Loucy (cell line): ENCODE measurements at regions not wholly inside any gene's neighbourhood (a gene's known extent, or its start where the extent isn't known, plus 50 kb on each side); places are given as distances from the start of the nearest gene placed in this dataset.

Experiments used
- H2AFZ ChIP-seq: fragments of 200-600 bp; sonication (generic); 2 replicates; pipeline ENCODE4 v1.6.0; 2016; ENCODE audit warnings: antibody characterized with exemption, mild to moderate bottlenecking, low read length, moderate library complexity
- H3F3A ChIP-seq: fragments of 200-600 bp; 2 replicates; pipeline ENCODE4 v1.6.0; 2016; ENCODE audit warnings: antibody characterized with exemption, low read depth, mild to moderate bottlenecking
- H3K27me3 ChIP-seq: fragments of 200-600 bp; sonication (generic); 2 replicates; pipeline ENCODE4 v1.6.1; 2014; ENCODE audit warnings: low read length, mild to moderate bottlenecking; ENCODE audit not compliant: insufficient read depth, poor library complexity, severe bottlenecking
- H3K36me3 ChIP-seq: fragments of 200-600 bp; sonication (generic); 2 replicates; pipeline ENCODE4 v1.6.1; 2016; ENCODE audit warnings: low read length; ENCODE audit not compliant: insufficient read depth
- H3K4me1 ChIP-seq: fragments of 200-600 bp; sonication (generic); 2 replicates; pipeline ENCODE4 v1.5.1; 2014; ENCODE audit warnings: low read length, mild to moderate bottlenecking; ENCODE audit not compliant: insufficient read depth, poor library complexity, severe bottlenecking
- H3K4me2 ChIP-seq: fragments of 200-600 bp; sonication (generic); 2 replicates; pipeline ENCODE4 v1.6.0; 2014; ENCODE audit warnings: antibody characterized with exemption, low read length, low read depth, mild to moderate bottlenecking; ENCODE audit not compliant: poor library complexity, severe bottlenecking
- H3K4me3 ChIP-seq: fragments of 200-600 bp; sonication (generic); 2 replicates; pipeline ENCODE4 v1.5.1; 2014; ENCODE audit warnings: low read length, mild to moderate bottlenecking, mixed read lengths; ENCODE audit not compliant: poor library complexity, severe bottlenecking
- H3K79me2 ChIP-seq: fragments of 200-600 bp; sonication (generic); 2 replicates; pipeline ENCODE4 v1.6.1; 2014; ENCODE audit warnings: low read length; ENCODE audit not compliant: insufficient read depth
- H3K9ac ChIP-seq: fragments of 200-600 bp; sonication (generic); 2 replicates; pipeline ENCODE4 v1.6.0; 2014; ENCODE audit warnings: mild to moderate bottlenecking, low read depth, low read length, moderate library complexity; ENCODE audit not compliant: poor library complexity, severe bottlenecking
- H3K9me2 ChIP-seq: fragments of 200-600 bp; sonication (generic); replicated peaks from 2 replicates; pipeline ENCODE4 v1.6.1; 2016; ENCODE audit warnings: low read depth, low read length, mixed read lengths
- H3K9me3 ChIP-seq: fragments of 200-600 bp; sonication (generic); 2 replicates; pipeline ENCODE4 v1.6.1; 2014; ENCODE audit warnings: mild to moderate bottlenecking, antibody characterized with exemption, low read length, low read depth; ENCODE audit not compliant: insufficient read depth
- H4K20me1 ChIP-seq: fragments of 200-600 bp; sonication (generic); 2 replicates; pipeline ENCODE4 v1.6.0; 2014; ENCODE audit warnings: antibody characterized with exemption, low read length, mild to moderate bottlenecking; ENCODE audit not compliant: insufficient read depth, poor library complexity, severe bottlenecking
- EZH2phosphoT487 ChIP-seq: fragments of 200-600 bp; IDR thresholded peaks from 2 replicates; pipeline ENCODE4 v1.6.1; 2018; ENCODE audit warnings: antibody characterized with exemption, mild to moderate bottlenecking, moderate library complexity, borderline replicate concordance
- TF ChIP-seq, protein P1 (sequence below): fragments of 200-600 bp; sonication (generic); conservative IDR thresholded peaks from 2 replicates; pipeline ENCODE4 v1.5.1; 2014; ENCODE audit warnings: mild to moderate bottlenecking, antibody characterized with exemption, low read length

DNA sequence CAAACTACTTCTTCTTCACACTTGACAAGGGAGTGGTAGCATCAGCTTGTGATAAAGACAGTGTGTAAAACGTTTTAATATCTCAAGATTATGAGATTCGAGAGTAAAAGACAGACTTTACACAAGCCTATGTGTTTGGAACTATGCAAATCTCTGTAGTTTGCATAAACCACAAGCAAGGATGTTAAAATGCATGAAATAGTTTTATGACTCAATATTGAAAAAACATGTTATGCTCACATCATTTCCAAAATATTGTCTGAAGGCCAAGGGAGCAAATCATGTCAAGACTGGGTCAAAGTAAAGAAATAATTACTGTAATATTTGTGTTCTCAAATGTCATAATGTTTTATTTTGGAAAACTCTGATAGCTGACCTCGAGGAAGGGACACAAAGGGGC, 316.8 kb upstream of the KLF12 start:
- TF ChIP-seq EZH2phosphoT487: no peak
- TF ChIP-seq, protein P1, sequence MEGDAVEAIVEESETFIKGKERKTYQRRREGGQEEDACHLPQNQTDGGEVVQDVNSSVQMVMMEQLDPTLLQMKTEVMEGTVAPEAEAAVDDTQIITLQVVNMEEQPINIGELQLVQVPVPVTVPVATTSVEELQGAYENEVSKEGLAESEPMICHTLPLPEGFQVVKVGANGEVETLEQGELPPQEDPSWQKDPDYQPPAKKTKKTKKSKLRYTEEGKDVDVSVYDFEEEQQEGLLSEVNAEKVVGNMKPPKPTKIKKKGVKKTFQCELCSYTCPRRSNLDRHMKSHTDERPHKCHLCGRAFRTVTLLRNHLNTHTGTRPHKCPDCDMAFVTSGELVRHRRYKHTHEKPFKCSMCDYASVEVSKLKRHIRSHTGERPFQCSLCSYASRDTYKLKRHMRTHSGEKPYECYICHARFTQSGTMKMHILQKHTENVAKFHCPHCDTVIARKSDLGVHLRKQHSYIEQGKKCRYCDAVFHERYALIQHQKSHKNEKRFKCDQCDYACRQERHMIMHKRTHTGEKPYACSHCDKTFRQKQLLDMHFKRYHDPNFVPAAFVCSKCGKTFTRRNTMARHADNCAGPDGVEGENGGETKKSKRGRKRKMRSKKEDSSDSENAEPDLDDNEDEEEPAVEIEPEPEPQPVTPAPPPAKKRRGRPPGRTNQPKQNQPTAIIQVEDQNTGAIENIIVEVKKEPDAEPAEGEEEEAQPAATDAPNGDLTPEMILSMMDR: no peak
- Histone ChIP-seq H3K4me3 (no peak overlapping the region), H3K9me3 (no peaks in the 10 kb centered on the region), H3K27me3 (no peaks in the 10 kb centered on the region), H3K4me2 (no peak overlapping the region), H3K79me2 (no peaks in the 10 kb centered on the region), H3K36me3 (no peaks in the 10 kb centered on the region), H4K20me1 (no peaks in the 10 kb centered on the region), H3K9ac (no peak overlapping the region), H2AFZ (no peak overlapping the region), H3K9me2 (no peaks in the 10 kb centered on the region), H3F3A (no peaks in the 10 kb centered on the region), H3K4me1 (no peaks in the 10 kb centered on the region)

DNA sequence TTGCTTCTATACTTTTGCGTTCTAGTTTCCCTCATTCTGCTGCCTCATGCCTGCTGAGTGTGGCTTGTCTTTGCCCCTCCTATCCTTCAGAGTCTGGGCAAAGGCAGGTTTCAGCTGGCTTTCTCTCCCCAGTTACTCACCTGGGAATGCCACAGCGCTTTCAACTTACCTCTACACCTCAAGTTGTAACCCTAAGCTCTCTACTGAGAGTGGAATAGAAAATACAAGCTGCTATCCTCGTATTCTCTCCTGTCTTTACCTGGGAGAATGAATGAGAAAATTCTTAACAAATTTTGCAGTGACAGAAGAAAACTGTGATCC, 316.3 kb upstream of the KLF12 start:
- H3K9me3 ChIP-seq: no peaks in the 10 kb centered on the region
- no peak overlapping the region for H3K9ac ChIP-seq
- H3F3A ChIP-seq: no peaks in the 10 kb centered on the region
- TF ChIP-seq, protein P1: no peak
- no peak for TF ChIP-seq EZH2phosphoT487
- H3K36me3 ChIP-seq: no peaks in the 10 kb centered on the region
- H4K20me1 ChIP-seq: no peaks in the 10 kb centered on the region
- H3K27me3 ChIP-seq: no peaks in the 10 kb centered on the region
- no peak overlapping the region for H2AFZ ChIP-seq
- H3K4me2 ChIP-seq: no peak overlapping the region
- no peaks in the 10 kb centered on the region for H3K9me2 ChIP-seq
- H3K4me3 ChIP-seq: no peak overlapping the region
- no peaks in the 10 kb centered on the region for H3K4me1 ChIP-seq
- no peaks in the 10 kb centered on the region for H3K79me2 ChIP-seq

GRCh38 chr13:74449811-74450524, 315.8 kb upstream of the KLF12 start:
- H2AFZ ChIP-seq: no peak overlapping the region
- no peaks in the 10 kb centered on the region for H3K4me1 ChIP-seq
- no peak overlapping the region for H3K4me2 ChIP-seq
- H3K9ac ChIP-seq: no peak overlapping the region
- no peaks in the 10 kb centered on the region for H3K9me2 ChIP-seq
- no peak overlapping the region for H3K4me3 ChIP-seq
- no peaks in the 10 kb centered on the region for H3K79me2 ChIP-seq
- TF ChIP-seq, protein P1: no peak
- no peak for TF ChIP-seq EZH2phosphoT487
- H3K9me3 ChIP-seq: no peaks in the 10 kb centered on the region
- H4K20me1 ChIP-seq: no peaks in the 10 kb centered on the region
- H3F3A ChIP-seq: no peaks in the 10 kb centered on the region
- no peaks in the 10 kb centered on the region for H3K36me3 ChIP-seq
- no peaks in the 10 kb centered on the region for H3K27me3 ChIP-seq
